OCI-LY7 (cell line): ENCODE measurements at regions not wholly inside any gene's neighbourhood (a gene's known extent, or its start where the extent isn't known, plus 50 kb on each side); places are given as distances from the start of the nearest gene placed in this dataset.
"Not testable (repeated sequence)": the region's sequence is repeated elsewhere in the genome, so short reads cannot be mapped to it uniquely, and the experiment has no call there.

Experiments used
- BruUV-seq: library from RNA; stranded (reverse); fragments of 400-500 nt; replicated peaks from 2 replicates; lab custom pipeline; 2021; lab: Mats Ljungman, UMichigan
- CTCF ChIA-PET: fragments of 300-600 bp; sonication (Branson Sonifier 250); formaldehyde crosslinking; loops from one replicate; lab custom pipeline; 2022; ENCODE audit warnings: antibody characterized with exemption; ENCODE audit not compliant: unreplicated experiment; lab: Charles Lee
- POLR2A ChIA-PET: fragments of 300-600 bp; sonication (Branson Sonifier 250); formaldehyde crosslinking; loops from one replicate; lab custom pipeline; 2022; ENCODE audit warnings: antibody characterized with exemption; lab: Charles Lee
- DNase-seq: peaks from one replicate; pipeline ENCODE4 v3.0.0-alpha.2; 2015; ENCODE audit warnings: low spot score
- H2AFZ ChIP-seq: fragments of 200-600 bp; sonication (generic), shearing (Covaris generic); 2 replicates; pipeline ENCODE4 v1.6.1; 2014; ENCODE audit warnings: mild to moderate bottlenecking, antibody characterized with exemption, low read length, moderate library complexity
- H3K27ac ChIP-seq: fragments of 200-600 bp; sonication (generic); 2 replicates; pipeline ENCODE4 v1.5.1; 2014; ENCODE audit warnings: mixed run types, low read depth, mild to moderate bottlenecking, moderate library complexity, low read length, inconsistent platforms; ENCODE audit not compliant: poor library complexity, severe bottlenecking
- H3K36me3 ChIP-seq: fragments of 200-600 bp; sonication (generic); 2 replicates; pipeline ENCODE4 v1.6.1; 2014; ENCODE audit warnings: mild to moderate bottlenecking, antibody characterized with exemption, low read length, moderate library complexity, mixed read lengths; ENCODE audit not compliant: insufficient read depth
- H3K4me1 ChIP-seq: fragments of 200-600 bp; sonication (generic); 2 replicates; pipeline ENCODE4 v1.5.1; 2014; ENCODE audit warnings: mild to moderate bottlenecking, low read length; ENCODE audit not compliant: insufficient read depth, poor library complexity, severe bottlenecking
- H3K4me2 ChIP-seq: fragments of 200-600 bp; sonication (generic); 2 replicates; pipeline ENCODE4 v1.6.1; 2014; ENCODE audit warnings: mild to moderate bottlenecking, low read length
- H3K4me3 ChIP-seq: fragments of 200-600 bp; sonication (generic); 2 replicates; pipeline ENCODE4 v1.5.1; 2014; ENCODE audit warnings: mild to moderate bottlenecking, low read depth, low read length; ENCODE audit not compliant: poor library complexity, severe bottlenecking
- H3K79me2 ChIP-seq: fragments of 200-600 bp; sonication (generic); 2 replicates; pipeline ENCODE4 v1.6.1; 2016; ENCODE audit warnings: low read depth, mild to moderate bottlenecking, low read length, moderate library complexity, mixed read lengths; ENCODE audit not compliant: insufficient read depth
- H3K9me2 ChIP-seq: fragments of 200-600 bp; sonication (generic); 2 replicates; pipeline ENCODE4 v1.6.1; 2016; ENCODE audit warnings: mild to moderate bottlenecking, low read length, mixed read lengths; ENCODE audit not compliant: insufficient read depth
- H3K9me3 ChIP-seq: fragments of 200-600 bp; sonication (generic); 2 replicates; pipeline ENCODE4 v1.6.1; 2014; ENCODE audit warnings: mild to moderate bottlenecking, mixed run types, low read length, mixed read lengths
- H4K20me1 ChIP-seq: fragments of 200-600 bp; sonication (generic); 2 replicates; pipeline ENCODE4 v1.6.1; 2014; ENCODE audit warnings: mild to moderate bottlenecking, antibody characterized with exemption, low read length, moderate library complexity, mixed read lengths; ENCODE audit not compliant: insufficient read depth
- CTCF ChIP-seq: fragments of 200-600 bp; sonication (generic); conservative IDR thresholded peaks from 2 replicates; pipeline ENCODE4 v1.5.1; 2014; ENCODE audit warnings: mild to moderate bottlenecking, antibody characterized with exemption, low read length, moderate library complexity, mixed read lengths
- EZH2phosphoT487 ChIP-seq: fragments of 200-600 bp; sonication (generic); IDR thresholded peaks from 2 replicates; pipeline ENCODE4 v1.6.1; 2018; ENCODE audit warnings: low read depth, borderline replicate concordance, mild to moderate bottlenecking, mixed run types, antibody characterized with exemption, low read length, moderate library complexity, mixed read lengths
- intact Hi-C: fragments of 100-400 bp; cut with micrococcal nuclease; formaldehyde crosslinking; loops from one replicate; pipeline ENCODE4 v1.10.0; 2022; ENCODE audit not compliant: unreplicated experiment

GRCh38 chr20:12753742-12754141, 255.0 kb upstream of the SPTLC3 start:
- CTCF ChIA-PET, H3K4me1 ChIP-seq, H4K20me1 ChIP-seq, H3K27ac ChIP-seq, POLR2A ChIA-PET, H3K4me3 ChIP-seq, DNase-seq, H3K36me3 ChIP-seq, H3K4me2 ChIP-seq, H3K9me2 ChIP-seq, H2AFZ ChIP-seq, H3K9me3 ChIP-seq, intact Hi-C loops, H3K79me2 ChIP-seq, BruUV-seq: not testable (repeated sequence)

GRCh38 chr20:12759493-12759892, 249.3 kb upstream of the SPTLC3 start:
- intact Hi-C loops, H3K9me3 ChIP-seq, H3K27ac ChIP-seq, H3K9me2 ChIP-seq, H3K4me2 ChIP-seq, DNase-seq, POLR2A ChIA-PET, H3K36me3 ChIP-seq, H3K4me3 ChIP-seq, CTCF ChIA-PET, H2AFZ ChIP-seq, H4K20me1 ChIP-seq, H3K4me1 ChIP-seq, H3K79me2 ChIP-seq, BruUV-seq: not testable (repeated sequence)

- POLR2A ChIA-PET, result interaction anchor here (0.7 kb wide), 1 partner anchor 661 kb away, joined by 5 read pairs; no protein-coding TSS in a partner anchor
- no peak overlapping the region for H3K4me3 ChIP-seq
- no peaks in the 10 kb centered on the region for H3K79me2 ChIP-seq
- TF ChIP-seq EZH2phosphoT487, result no peak
- TF ChIP-seq CTCF, result no peak
- no peaks in the 10 kb centered on the region for H3K9me2 ChIP-seq
- no peak overlapping the region for H3K27ac ChIP-seq
- no peaks in the 10 kb centered on the region for H4K20me1 ChIP-seq
- intact Hi-C loops, result no loop called here
- H3K4me2 ChIP-seq, result no peak overlapping the region
- CTCF ChIA-PET, result no interaction called here
- no peaks in the 10 kb centered on the region for H3K36me3 ChIP-seq
- no peaks in the 10 kb centered on the region for H3K9me3 ChIP-seq
- no peaks in the 10 kb centered on the region for H3K4me1 ChIP-seq
- BruUV-seq, result no TSS peak
- no peak for DNase-seq
- no peak overlapping the region for H2AFZ ChIP-seq
Observed at GRCh38 chr20:12762725-12763124, 246.0 kb upstream of the SPTLC3 start.

GRCh38 chr20:12763406-12763805, 245.4 kb upstream of the SPTLC3 start:
- ChIA-PET CTCF (no interaction called here), POLR2A (no interaction called here)
- no peaks in the 10 kb centered on the region for H4K20me1 ChIP-seq
- no peaks in the 10 kb centered on the region for H3K4me1 ChIP-seq
- no peaks in the 10 kb centered on the region for H3K9me3 ChIP-seq
- no peaks in the 10 kb centered on the region for H3K36me3 ChIP-seq
- no peaks in the 10 kb centered on the region for H3K79me2 ChIP-seq
- no peak overlapping the region for H3K4me2 ChIP-seq
- TF ChIP-seq EZH2phosphoT487 (no peak), CTCF (no peak)
- no peak for DNase-seq
- no peaks in the 10 kb centered on the region for H3K9me2 ChIP-seq
- intact Hi-C loops, result no loop called here
- BruUV-seq, result no TSS peak
- H3K27ac ChIP-seq, result no peak overlapping the region
- H3K4me3 ChIP-seq, result no peak overlapping the region
- no peak overlapping the region for H2AFZ ChIP-seq
